Stimulated activated CD8-positive, alpha-beta memory T cell treated with anti-CD3 and anti-CD28 coated beads, Interleukin-12 subunit alpha, Interleukin-12 subunit beta, amount 100 ng/mL, for 24 hours (primary cell): ENCODE measurements at regions not wholly inside any gene's neighbourhood (a gene's known extent, or its start where the extent isn't known, plus 50 kb on each side); places are given as distances from the start of the nearest gene placed in this dataset.
"Not testable (repeated sequence)": the region's sequence is repeated elsewhere in the genome, so short reads cannot be mapped to it uniquely, and the experiment has no call there.

Source experiments
- DNase-seq: peaks from one replicate; pipeline ENCODE4 v3.0.0-alpha.2; 2020; ENCODE audit errors: extremely low read depth

GRCh38 chr17:65307961-65308316 is 170.8 kb downstream of the RGS9 start:
- DNase-seq = no peak

GRCh38 chr17:65307081-65307960 is 170.2 kb downstream of the RGS9 start:
- DNase-seq = no peak

- DNase-seq = no peak
Measured at GRCh38 chr17:65305778-65306177, 168.6 kb downstream of the RGS9 start.

- no peak for DNase-seq
Measured at GRCh38 chr17:65305116-65305515, 167.9 kb downstream of the RGS9 start.

- not testable (repeated sequence) for DNase-seq
Measured at GRCh38 chr17:65301882-65302281, 164.7 kb downstream of the RGS9 start.

GRCh38 chr17:65301184-65301583 is 164.0 kb downstream of the RGS9 start:
- no peak for DNase-seq

DNA sequence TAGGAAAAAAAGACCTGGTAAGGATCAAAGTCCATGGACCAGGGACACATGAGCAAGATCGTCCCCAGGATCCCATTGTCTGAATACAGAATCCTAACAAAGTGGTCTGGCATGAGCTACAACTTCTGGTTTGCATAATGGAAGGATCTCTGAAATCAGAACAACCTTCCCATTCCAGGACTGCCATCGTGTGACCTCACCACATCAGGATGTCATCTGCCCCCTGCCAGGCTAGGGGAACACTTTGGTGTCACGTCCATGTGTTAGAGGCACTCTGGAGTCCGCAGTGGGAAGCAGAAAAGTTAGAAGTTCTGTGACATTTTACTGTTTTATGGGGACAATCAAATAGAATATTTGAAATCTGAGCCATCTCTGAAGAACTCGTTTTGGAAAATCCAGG is 160.7 kb downstream of the RGS9 start:
- no peak for DNase-seq

GRCh38 chr17:65297384-65297783 is 160.2 kb downstream of the RGS9 start:
- DNase-seq = no peak

GRCh38 chr17:65294181-65294719 is 157.1 kb downstream of the RGS9 start:
- peak; percentile 10 for DNase-seq

DNA sequence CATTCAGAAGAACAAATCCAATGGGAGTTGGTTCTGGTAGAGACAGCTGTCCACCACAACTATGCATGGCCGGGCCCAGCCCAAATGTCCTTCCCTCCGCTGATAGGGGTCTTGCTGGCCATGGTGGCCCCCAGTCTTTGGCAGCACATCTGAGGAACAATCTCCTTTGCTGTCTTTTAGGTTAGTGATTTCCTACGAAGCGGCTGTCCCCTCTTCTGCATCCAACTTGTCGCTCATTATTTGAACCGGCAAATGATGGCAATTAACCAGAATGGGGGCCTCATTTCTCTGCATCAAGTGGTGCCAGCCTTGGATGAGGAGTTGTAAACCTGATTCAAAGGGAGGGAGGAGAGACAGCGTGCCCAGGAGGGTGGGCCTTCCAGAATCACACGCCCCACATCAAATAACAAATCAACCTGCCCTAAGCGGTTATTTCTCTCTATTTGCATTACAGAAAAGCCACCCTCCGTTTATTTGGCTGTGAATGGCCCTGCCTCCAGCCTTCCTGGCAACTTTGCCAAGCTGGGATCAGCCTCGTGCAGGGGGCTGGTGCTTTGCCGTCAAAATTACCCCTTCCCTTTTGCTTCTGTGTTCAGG is 156.5 kb downstream of the RGS9 start:
- DNase-seq = no peak

DNA sequence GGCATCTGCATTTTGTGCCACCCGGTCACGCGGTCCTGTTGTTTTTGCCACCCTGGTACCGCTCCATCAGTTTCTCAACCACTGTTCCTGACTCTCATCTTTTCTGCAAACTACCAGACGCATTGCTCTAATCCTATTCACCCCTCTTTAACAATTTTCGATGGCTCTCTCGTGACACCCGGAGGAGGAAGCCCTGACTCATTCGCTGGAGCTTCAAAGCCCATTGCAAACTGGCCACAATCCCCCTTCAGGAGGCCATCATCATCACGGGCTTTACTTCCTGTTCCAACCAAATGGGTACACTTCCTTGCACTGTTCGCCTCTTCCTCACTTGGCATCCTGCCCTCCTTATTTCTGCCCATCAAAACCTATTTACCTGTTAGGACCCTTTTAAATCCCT is 155.3 kb downstream of the RGS9 start:
- DNase-seq = no peak

GRCh38 chr17:65291301-65291700 is 154.1 kb downstream of the RGS9 start:
- DNase-seq = not testable (repeated sequence)

DNA sequence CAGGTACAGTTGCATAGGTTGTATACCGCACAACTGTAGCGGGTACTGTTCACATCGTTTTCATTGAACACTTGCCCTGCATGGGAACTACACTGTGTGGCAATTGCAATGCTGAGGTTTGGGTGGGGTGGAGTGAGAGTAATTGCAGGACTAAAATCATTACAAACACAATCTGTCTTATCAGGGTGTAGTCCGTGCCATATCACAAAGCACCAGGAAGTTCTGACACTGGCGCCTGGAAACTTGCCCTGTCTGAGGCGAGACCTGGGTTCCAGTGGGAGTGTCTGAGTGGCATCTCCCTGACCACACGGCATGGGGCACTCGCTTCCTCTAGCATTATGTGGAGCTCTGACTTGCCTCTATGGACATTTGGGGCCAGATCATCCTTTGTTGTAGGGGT is 153.4 kb downstream of the RGS9 start:
- DNase-seq = no peak

DNA sequence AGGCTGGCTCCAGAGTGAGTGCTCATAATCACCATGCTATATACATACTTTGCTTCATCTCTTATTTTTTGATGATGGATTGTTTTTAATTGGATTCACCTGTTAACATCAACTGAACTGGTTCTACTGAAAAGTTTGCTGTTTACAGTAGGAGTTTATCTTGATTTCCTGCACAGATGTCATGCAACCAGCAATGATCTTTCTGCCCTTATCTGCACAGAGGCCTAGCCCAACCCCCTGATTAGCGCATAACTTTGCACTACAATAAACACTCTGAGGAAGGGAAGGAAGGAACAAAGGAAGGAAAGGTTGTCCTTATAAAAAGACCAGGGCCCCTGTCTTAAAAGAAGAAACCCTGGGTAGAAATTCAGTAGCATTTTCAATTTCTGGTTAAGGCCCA is 152.9 kb downstream of the RGS9 start:
- no peak for DNase-seq

- DNase-seq = no peak
Measured at GRCh38 chr17:65287040-65287439, 149.9 kb downstream of the RGS9 start.

DNA sequence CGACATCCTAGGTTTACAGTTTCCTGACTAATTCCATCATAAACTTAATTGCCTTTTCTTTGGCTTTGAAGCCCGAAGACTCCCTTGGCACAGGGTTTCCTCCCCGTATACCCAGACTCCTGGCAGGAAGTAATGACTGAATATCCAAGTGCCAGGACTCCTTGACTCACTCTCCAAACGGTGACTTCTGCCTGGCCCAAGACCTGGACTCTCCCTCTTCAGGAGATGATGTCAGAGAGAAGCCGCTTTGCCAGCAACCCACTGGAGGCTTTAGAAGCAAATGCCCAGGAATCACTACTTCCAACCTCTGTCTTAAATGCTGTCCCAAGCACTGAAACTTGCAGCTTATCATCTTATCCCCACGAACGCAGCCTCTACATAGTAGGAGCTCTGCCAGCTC is 146.5 kb downstream of the RGS9 start:
- DNase-seq = no peak

- no peak for DNase-seq
Measured at GRCh38 chr17:65279456-65279855, 142.3 kb downstream of the RGS9 start.

DNA sequence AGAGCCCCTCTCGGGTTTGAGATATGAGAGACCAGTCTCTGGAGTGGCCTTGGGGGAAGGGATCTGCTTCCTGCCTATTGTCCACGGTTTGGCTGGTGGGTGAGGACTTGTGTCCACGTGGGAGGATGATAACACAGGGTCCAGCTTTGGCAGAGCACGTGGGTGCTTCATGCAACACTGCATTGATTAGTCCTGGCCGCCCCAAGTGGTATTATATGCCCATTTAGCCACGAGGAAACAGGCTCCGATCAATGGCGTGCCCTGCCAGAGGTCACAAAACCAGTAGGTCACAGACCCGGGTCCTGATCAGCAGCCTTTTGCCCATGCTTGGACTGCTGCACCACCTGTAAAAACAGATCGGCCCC is 141.6 kb downstream of the RGS9 start:
- DNase-seq = no peak

DNA sequence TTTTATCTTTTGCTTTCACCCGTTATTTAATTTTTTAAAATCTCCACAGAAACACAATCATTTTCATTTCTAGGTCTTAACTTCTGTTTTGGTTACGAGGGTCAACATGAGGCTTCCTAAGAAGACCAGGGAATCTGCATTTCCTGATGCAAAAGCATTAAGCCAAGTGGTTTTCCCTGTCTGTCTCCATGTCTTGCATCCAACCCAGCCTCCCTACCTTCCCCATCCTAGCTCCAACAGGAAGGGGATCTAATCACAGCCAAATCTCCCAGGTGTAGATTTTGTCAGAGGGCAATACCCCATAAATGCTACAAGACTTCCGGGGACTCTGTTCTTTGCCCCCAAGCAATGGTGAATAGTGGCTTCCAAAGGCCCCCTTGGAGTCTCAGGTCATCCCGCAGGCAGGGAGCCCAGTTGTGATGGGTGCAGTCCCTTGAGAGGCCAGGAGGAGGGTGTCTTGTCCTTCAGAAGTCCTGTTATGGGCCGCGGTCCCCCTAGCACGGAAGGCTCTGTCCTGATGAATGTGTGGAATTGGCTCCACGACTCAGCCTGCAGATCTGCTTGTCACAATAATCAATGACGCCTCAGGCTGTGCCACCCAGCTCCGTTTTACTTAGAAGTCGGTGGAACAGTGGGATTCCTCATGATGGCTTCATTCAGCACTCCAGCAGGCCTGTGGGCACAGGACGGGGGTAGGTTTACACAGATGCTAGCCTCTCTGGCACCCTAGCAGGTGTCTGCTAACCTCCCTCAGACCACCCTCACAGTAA is 141.1 kb downstream of the RGS9 start:
- DNase-seq = no peak

DNA sequence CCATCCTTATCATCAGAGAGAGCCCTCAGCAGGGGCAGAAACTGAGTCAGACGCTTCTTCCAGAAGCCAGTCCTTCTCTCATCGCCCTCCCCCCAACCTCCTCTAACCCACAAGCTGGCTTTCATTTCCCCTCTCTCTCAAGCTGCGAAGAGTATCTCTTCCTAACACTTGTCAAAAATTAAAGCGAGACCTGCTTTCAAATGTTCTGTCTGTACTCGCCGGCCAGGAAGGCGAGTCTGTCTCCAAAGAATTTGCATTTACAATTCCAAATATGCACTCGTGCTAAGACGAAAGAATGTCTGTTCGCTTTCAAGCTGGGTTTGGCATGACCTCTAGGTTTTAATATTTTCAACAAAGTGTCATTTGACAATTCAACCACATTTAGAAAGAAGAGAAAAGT is 140.4 kb downstream of the RGS9 start:
- DNase-seq = no peak
